ENCODE measurements at regions not wholly inside any gene's neighbourhood (a gene's known extent, or its start where the extent isn't known, plus 50 kb on each side); places are given as distances from the start of the nearest gene placed in this dataset.
"Not testable (repeated sequence)": the region's sequence is repeated elsewhere in the genome, so short reads cannot be mapped to it uniquely, and the experiment has no call there.

DNA sequence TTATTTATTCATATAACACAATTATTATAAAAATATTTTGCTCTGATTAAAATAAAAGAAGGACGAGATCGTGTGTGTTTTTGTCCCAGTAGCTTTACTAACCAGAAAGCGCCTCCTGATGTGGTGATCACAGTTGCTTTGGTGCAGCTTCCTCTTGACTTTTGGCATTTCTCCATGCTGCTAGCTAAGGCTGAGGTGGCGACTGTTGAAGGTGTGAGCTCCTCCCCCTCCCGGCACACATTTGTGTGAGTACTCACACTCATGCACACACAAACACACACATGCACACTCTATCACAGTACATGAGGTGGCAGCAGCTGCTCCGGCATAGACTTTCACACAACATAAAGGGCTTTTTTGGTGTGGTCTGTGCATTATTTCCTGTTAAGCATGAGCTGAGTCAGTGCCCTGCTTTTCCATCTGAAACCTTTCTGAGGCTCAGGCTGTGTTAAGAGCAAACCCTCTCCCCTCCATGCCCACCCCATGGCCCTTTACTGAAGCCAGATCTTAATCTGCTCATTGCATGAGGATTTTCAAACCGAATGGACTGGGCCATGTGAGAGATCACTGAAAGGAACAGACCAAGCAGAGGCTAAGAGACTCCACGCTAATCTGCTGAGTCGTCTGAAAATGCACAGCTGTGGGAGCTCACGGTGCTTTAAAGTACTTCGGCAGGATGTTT is 53.3 kb downstream of the FOXD4L1 start:
- peak overlapping the region; percentile 11 to 13 for H3K4me3 Mint-ChIP-seq
- not testable (repeated sequence) for H3K27me3 Mint-ChIP-seq
- peak; percentile 91 for ATAC-seq (replicated peaks)

DNA sequence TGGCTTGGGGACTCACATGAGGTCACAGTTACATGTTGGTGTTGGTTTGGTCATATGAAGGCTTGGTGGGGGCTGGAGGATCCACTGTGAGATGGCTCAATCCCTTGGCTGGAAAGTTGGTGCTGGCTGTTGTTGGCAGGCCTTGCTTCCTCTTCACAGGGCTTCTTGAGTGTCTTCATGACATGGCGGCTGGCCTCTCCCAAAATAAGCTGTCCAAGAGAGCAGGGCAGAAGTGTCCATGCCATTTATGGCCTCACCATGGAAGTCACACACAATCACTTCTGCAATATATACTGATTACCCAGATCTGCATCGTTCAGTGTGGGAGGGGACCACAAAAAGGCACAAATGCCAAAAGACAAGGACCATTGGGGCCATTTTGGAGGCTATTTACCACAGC is 61.4 kb downstream of the FOXD4L1 start:
- H3K9me3 Mint-ChIP-seq; H3K27ac Mint-ChIP-seq; H3K4me1 Mint-ChIP-seq (ENCODE audit: low read depth in 2 of 2); H3K4me3 Mint-ChIP-seq; H3K36me3 Mint-ChIP-seq (ENCODE audit: insufficient read depth); DNase-seq; H3K27me3 Mint-ChIP-seq; ATAC-seq (replicated peaks): not testable (repeated sequence)

More for the DNA sequence above, 53.3 kb downstream of the FOXD4L1 start:
- not testable (repeated sequence) for H3K4me1 Mint-ChIP-seq (ENCODE audit: low read depth in 2 of 2); H3K9me3 Mint-ChIP-seq; H3K36me3 Mint-ChIP-seq (ENCODE audit: insufficient read depth)
- peak overlapping the region in 1 of 2 donors; percentile 5 for H3K27ac Mint-ChIP-seq
- peak; percentile 55 to 67 (median 60) for DNase-seq

DNA sequence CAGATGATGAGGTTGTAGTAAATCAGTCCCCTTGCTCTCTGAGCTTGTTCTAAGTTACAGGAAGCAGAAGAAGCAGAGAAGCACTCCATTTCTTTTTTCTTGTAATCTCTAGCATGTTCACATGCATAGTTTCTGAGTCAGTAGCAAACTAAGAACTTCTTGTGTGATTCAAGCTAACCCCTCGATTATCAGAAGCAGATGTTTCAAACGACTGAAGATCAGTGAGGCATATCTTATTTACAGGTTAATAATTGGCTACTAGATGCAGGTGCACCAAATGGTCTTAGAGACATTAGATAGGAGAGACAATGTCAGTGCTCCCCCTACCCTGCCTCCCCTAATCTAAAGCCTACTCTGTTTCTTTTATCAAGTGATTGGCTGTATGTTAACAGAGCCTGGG is 64.2 kb downstream of the FOXD4L1 start:
- not testable (repeated sequence) for H3K27ac Mint-ChIP-seq; H3K9me3 Mint-ChIP-seq; H3K27me3 Mint-ChIP-seq; H3K4me3 Mint-ChIP-seq; DNase-seq; H3K36me3 Mint-ChIP-seq (ENCODE audit: insufficient read depth); H3K4me1 Mint-ChIP-seq (ENCODE audit: low read depth in 2 of 2); ATAC-seq (replicated peaks)

DNA sequence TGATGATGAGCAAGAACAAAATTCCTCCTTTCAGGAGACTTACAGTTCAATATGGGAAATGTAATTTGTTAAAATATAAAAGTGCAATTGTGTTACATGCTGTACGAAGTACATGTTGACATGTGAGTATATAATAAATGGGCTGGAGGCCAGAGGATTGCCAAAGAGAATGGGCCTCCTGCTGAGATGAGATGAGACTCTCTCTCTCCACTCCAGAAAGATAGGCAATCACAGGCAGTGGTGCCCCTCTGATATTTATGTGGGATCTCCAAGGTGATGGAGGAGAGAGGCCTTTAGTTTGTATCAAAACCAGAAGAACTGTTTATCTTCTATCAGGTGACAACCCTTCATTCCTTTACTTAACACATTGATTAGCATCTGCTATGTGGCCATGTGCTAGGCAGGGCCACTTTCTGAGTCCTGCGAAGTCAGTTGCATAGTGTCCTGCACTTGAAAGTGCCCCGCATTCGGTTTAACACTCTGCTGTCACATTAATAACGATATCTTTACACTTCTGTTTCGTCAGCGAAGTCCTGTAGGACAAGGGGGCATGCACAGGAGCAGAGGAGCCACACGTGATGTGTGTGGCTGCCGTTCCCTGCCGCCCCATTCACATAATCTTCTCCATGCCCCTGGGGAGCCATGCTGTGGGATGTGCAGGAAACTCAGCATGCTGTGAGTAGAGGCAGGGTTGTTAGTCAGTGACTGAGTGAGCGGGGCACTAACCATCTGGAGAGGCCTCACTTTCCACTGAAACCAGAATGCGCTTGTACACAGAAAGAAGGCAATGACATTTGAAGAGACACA is 60.2 kb upstream of the RABL2A start:
- DNase-seq; H3K27me3 Mint-ChIP-seq; H3K27ac Mint-ChIP-seq; H3K9me3 Mint-ChIP-seq; H3K36me3 Mint-ChIP-seq (ENCODE audit: insufficient read depth); ATAC-seq (replicated peaks); H3K4me1 Mint-ChIP-seq (ENCODE audit: low read depth in 2 of 2); H3K4me3 Mint-ChIP-seq: not testable (repeated sequence)

DNA sequence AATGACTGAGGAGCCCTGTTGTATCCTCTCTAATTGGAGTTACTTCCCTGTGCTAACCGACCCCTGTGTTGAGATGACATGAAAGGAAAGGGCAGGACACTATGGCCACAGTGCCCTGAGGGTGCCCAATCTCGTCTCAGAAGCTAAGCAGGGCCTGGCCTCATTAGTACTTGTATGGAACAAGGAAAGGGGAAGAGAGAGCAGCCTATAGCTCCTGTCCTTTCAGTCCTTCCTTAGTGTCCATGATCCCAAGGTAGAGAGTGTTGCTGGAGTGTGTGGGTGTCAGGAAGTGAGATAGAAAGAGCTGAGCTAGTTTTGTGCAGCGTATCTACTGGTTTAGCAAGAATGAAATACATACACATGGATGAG is 59.6 kb upstream of the RABL2A start:
- H3K4me3 Mint-ChIP-seq; H3K36me3 Mint-ChIP-seq (ENCODE audit: insufficient read depth); H3K27me3 Mint-ChIP-seq; H3K9me3 Mint-ChIP-seq; ATAC-seq (replicated peaks); DNase-seq; H3K4me1 Mint-ChIP-seq (ENCODE audit: low read depth in 2 of 2); H3K27ac Mint-ChIP-seq: not testable (repeated sequence)

DNA sequence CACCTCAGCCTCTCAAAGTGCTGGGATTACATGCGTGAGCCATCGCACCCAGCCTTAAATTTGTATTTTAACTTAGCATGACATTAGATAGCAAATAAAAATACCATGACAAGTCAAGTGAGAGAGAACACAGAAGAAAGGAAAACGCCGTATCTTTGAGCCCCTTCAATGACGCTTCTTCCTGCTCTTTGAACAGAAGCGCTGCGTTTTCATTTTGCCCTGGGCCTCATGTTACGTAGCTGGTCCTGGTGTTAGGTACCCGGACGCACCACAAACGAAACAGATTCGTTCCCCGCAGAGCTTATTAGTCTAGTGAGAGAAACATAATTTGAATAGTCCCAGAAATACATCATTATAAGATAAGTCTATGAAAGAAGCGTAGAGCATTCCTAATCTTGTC is 58.8 kb upstream of the RABL2A start:
- not testable (repeated sequence) for H3K9me3 Mint-ChIP-seq; H3K27ac Mint-ChIP-seq; ATAC-seq (replicated peaks); H3K4me1 Mint-ChIP-seq (ENCODE audit: low read depth in 2 of 2); H3K4me3 Mint-ChIP-seq; DNase-seq; H3K27me3 Mint-ChIP-seq; H3K36me3 Mint-ChIP-seq (ENCODE audit: insufficient read depth)

DNA sequence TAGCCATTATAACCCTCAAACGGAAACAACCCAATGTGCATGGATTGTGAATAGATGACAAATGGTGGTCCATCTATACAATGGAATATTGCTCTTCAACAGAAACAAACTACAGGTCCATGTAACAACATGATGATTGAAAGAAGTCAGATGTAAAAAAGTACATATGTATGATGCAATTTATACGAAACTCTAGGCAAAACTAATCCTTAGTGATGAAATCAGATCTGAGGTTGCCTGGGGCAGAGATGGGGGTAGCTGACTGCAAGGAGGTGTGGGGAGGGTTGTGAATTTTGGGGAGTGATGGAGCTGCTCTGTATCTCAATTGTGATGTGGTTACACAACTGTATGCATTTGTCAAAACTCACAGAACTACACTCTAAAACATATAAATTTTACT is 57.0 kb upstream of the RABL2A start:
- H3K9me3 Mint-ChIP-seq; H3K4me1 Mint-ChIP-seq (ENCODE audit: low read depth in 2 of 2); DNase-seq; H3K27me3 Mint-ChIP-seq; H3K4me3 Mint-ChIP-seq; H3K36me3 Mint-ChIP-seq (ENCODE audit: insufficient read depth); H3K27ac Mint-ChIP-seq; ATAC-seq (replicated peaks): not testable (repeated sequence)

DNA sequence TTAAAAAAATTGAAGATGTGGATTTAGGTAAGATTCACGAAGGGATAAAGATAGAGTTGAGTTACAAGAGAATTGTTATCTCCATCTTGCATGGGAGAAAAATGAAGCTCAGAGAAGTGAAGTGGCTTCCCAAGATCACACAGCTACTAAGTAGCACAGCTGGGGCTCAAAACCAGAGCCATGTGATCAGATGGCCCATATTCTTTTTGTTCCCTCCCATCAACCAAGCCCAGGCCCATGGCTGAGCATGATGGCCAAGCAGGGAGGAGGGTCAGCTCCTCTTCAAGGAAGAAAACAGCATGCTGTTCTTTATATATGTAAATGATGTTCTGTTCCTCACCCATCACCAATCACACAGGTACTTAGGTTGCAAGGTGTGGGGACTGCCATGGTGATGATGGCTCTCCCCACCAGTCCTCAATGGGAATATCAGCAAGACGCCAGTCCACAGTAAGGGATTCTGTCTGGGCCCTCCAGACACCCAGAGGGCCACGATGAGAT is 56.5 kb upstream of the RABL2A start:
- H3K4me1 Mint-ChIP-seq (ENCODE audit: low read depth in 2 of 2); DNase-seq; H3K9me3 Mint-ChIP-seq; ATAC-seq (replicated peaks); H3K27ac Mint-ChIP-seq; H3K4me3 Mint-ChIP-seq; H3K27me3 Mint-ChIP-seq; H3K36me3 Mint-ChIP-seq (ENCODE audit: insufficient read depth): not testable (repeated sequence)

DNA sequence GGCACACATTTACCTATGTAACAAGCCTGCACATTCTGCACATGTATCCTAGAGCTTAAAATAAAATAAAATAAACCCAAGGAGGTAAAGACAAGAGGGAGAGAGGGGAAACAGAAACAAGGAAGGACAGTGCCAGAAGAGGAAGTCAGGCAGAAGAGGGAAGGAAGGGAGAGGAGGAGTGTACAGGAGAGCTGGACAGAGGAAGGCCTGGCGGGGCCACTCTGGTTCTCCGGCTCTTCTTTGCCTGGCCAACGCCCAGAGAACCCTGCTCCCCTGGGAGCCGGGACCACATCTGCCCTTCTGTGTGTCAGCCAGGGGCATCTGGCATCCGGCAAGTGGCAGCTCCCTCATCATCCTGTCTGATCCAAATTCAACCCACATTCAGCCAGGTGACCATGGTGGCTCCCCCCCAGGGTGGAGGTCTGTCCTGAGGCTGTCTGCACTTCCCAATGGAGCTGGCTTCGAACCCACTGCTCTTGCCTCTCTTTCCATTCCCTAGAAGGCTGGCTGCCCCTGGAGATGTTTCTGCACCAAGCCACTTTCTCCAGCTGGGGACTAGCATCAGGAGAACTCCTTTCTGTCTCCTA is 55.5 kb upstream of the RABL2A start:
- not testable (repeated sequence) for H3K27me3 Mint-ChIP-seq; H3K27ac Mint-ChIP-seq; H3K9me3 Mint-ChIP-seq; H3K4me3 Mint-ChIP-seq; ATAC-seq (replicated peaks); DNase-seq; H3K4me1 Mint-ChIP-seq (ENCODE audit: low read depth in 2 of 2); H3K36me3 Mint-ChIP-seq (ENCODE audit: insufficient read depth)

DNA sequence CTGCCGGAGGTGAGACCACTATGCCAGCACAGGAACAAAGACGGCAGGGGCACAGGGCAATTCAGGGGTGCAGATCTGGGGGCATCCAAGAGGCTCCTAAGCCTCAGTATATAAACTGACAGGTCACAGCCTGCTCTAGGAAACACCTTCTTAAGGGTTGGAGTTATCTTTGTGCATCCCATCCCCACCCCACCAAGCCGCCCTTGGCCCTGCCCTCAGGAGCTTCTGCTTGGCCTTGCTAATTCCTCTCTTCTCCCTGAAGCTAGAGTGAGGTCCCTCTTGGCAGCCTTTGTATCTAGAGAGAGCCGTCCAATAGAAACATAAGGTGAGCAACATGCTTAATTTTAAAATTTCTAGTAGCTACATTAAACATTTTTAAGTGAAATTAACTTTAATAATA is 51.3 kb upstream of the RABL2A start:
- not testable (repeated sequence) for H3K4me1 Mint-ChIP-seq (ENCODE audit: low read depth in 2 of 2); H3K27ac Mint-ChIP-seq; H3K9me3 Mint-ChIP-seq; ATAC-seq (replicated peaks); H3K4me3 Mint-ChIP-seq; H3K36me3 Mint-ChIP-seq (ENCODE audit: insufficient read depth); DNase-seq; H3K27me3 Mint-ChIP-seq

DNA sequence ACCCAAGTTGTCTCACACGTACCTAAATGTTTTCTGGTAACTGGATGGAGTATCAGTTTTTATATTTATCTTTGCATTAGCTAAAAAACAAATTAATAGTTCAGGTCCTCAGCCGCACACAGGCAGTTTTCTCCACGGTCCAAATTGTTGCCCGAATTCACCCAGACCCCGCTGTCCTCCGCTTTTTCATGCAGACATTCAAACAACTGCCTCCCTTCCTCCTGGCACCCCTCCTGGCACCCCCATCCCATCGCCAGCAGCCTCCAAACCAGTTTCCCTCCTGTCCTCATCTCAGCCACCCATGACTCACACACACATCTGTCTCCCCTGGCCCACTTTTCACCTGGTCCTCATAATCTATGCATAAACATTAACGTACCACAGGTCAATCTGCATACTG is 50.7 kb upstream of the RABL2A start:
- not testable (repeated sequence) for ATAC-seq (replicated peaks); H3K27me3 Mint-ChIP-seq; H3K36me3 Mint-ChIP-seq (ENCODE audit: insufficient read depth); H3K9me3 Mint-ChIP-seq; DNase-seq; H3K4me1 Mint-ChIP-seq (ENCODE audit: low read depth in 2 of 2)
- Mint-ChIP-seq H3K27ac (peak overlapping the region in 1 of 2 donors; percentile 27), H3K4me3 (peak overlapping the region in 1 of 2 donors; percentile 2)
